Mesodermal cell (in vitro differentiated cells): ENCODE measurements at regions not wholly inside any gene's neighbourhood (a gene's known extent, or its start where the extent isn't known, plus 50 kb on each side); places are given as distances from the start of the nearest gene placed in this dataset.
"Not testable (repeated sequence)": the region's sequence is repeated elsewhere in the genome, so short reads cannot be mapped to it uniquely, and the experiment has no call there.

Experiments used
- H3K27ac ChIP-seq: 2 replicates; pipeline ENCODE4 v1.7.0; 2013; ENCODE audit warnings: mild to moderate bottlenecking, low read depth, low read length, moderate library complexity; ENCODE audit not compliant: severe bottlenecking
- H3K36me3 ChIP-seq: 2 replicates; pipeline ENCODE4 v1.7.1; 2013; ENCODE audit warnings: mild to moderate bottlenecking, low read length, moderate library complexity; ENCODE audit not compliant: control insufficient read depth, insufficient read depth
- H3K4me1 ChIP-seq: one replicate; pipeline ENCODE4 v1.7.1; 2013; ENCODE audit warnings: mild to moderate bottlenecking, low read length; ENCODE audit not compliant: insufficient read depth, control insufficient read depth, poor library complexity, severe bottlenecking
- H3K4me3 ChIP-seq: 2 replicates; pipeline ENCODE4 v1.7.0; 2013; ENCODE audit warnings: low read length, control low read depth, mild to moderate bottlenecking; ENCODE audit not compliant: insufficient read depth, poor library complexity, severe bottlenecking; ENCODE audit errors: extremely low read depth
- H3K9me3 ChIP-seq: 2 replicates; pipeline ENCODE4 v1.7.1; 2013; ENCODE audit warnings: mild to moderate bottlenecking, low read length, moderate library complexity; ENCODE audit not compliant: control insufficient read depth
- WGBS, 2 experiments: methylation state at CpG; one replicate each; pipeline ENCODE4 v1.1.5; 2013; ENCODE audit warnings: missing lambda C conversion rate in 2 of 2; ENCODE audit not compliant: insufficient coverage in 2 of 2; 5-methylcytosine and 5-hydroxymethylcytosine counted together

DNA sequence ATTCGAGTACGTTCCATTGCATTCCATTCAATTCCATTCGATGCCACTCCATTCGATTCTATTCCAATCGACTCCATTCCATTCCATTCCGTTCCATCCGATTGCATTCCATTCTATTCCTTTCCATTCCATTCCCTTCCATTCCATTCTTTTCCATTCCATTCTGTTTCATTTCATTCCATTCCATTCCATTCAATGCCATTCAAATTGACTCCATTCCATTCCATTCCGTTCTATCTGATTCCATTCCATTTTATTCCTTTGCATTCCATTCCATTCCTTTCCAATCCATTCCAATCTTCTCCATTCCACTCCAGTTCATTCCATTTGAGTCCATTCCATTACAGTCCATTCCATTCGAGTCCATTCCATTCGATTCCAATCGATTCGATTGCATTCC lies 2580.0 kb upstream of the TPTE start:
- H3K4me3 ChIP-seq, H3K36me3 ChIP-seq, H3K4me1 ChIP-seq, H3K27ac ChIP-seq: not testable (repeated sequence)
- WGBS, 2 experiments = 75 to 79% methylated on average over 12 of the region's 12 CpGs
- peaks cover 100% of the 10 kb centered on the region for H3K9me3 ChIP-seq

DNA sequence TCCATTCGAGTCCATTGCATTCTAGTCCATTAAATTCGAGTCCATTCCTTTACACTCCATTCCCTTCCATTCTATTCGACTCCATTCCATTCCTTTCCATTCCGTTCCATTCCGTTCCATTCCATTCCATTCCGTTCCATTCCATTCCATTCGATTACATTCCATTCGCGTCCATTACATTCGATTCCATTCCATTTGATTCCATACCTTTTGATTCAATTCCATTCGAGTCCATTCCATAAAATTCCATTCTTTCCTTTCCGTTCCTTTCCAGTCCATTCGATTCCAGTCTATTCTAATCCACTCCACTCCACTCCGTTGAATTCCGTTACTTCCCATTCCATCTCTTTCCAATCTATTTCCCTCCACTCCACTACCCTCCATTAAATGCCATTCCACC lies 2579.2 kb upstream of the TPTE start:
- H3K36me3 ChIP-seq, H3K27ac ChIP-seq, H3K4me1 ChIP-seq, H3K4me3 ChIP-seq: not testable (repeated sequence)
- H3K9me3 ChIP-seq = peaks cover 100% of the 10 kb centered on the region
- 73 to 74% methylated on average over 15 of the region's 15 CpGs for WGBS, 2 experiments

GRCh38 chr21:7943534-7943933 lies 2577.8 kb upstream of the TPTE start:
- not testable (repeated sequence) for H3K36me3 ChIP-seq, H3K4me1 ChIP-seq, H3K4me3 ChIP-seq, H3K27ac ChIP-seq
- 80 to 81% methylated on average over 8 of the region's 8 CpGs for WGBS, 2 experiments
- peaks cover 100% of the 10 kb centered on the region for H3K9me3 ChIP-seq

GRCh38 chr21:7947422-7947821 lies 2574.0 kb upstream of the TPTE start:
- no peaks in the 10 kb centered on the region for H3K36me3 ChIP-seq
- H3K4me3 ChIP-seq = no peak overlapping the region
- 53 to 55% methylated on average over 4 of the region's 4 CpGs for WGBS, 2 experiments
- H3K27ac ChIP-seq = no peak overlapping the region
- no peaks in the 10 kb centered on the region for H3K4me1 ChIP-seq
- peaks cover 100% of the 10 kb centered on the region for H3K9me3 ChIP-seq

- not testable (repeated sequence) for H3K4me3 ChIP-seq, H3K4me1 ChIP-seq, H3K36me3 ChIP-seq, H3K27ac ChIP-seq
- H3K9me3 ChIP-seq = peaks cover 100% of the 10 kb centered on the region
- 69 to 72% methylated on average over 7 of the region's 7 CpGs for WGBS, 2 experiments
Measured at GRCh38 chr21:7948727-7949126, 2572.7 kb upstream of the TPTE start.

GRCh38 chr21:7949882-7950281 lies 2571.5 kb upstream of the TPTE start:
- not testable (repeated sequence) for H3K36me3 ChIP-seq, H3K4me1 ChIP-seq, H3K27ac ChIP-seq, H3K4me3 ChIP-seq
- H3K9me3 ChIP-seq = peaks cover 99% of the 10 kb centered on the region
- WGBS, 2 experiments = 43 to 49% methylated on average over 6 of the region's 6 CpGs

GRCh38 chr21:7951854-7952519 lies 2569.4 kb upstream of the TPTE start:
- H3K4me3 ChIP-seq = no peak overlapping the region
- H3K9me3 ChIP-seq = peaks cover 99% of the 10 kb centered on the region
- no peaks in the 10 kb centered on the region for H3K36me3 ChIP-seq
- WGBS, 2 experiments = 63% methylated on average over 14 of the region's 14 CpGs
- H3K27ac ChIP-seq = no peak overlapping the region
- no peaks in the 10 kb centered on the region for H3K4me1 ChIP-seq

GRCh38 chr21:7952648-7953047 lies 2568.7 kb upstream of the TPTE start:
- Histone ChIP-seq H3K4me3 (no peak overlapping the region), H3K27ac (no peak overlapping the region), H3K36me3 (no peaks in the 10 kb centered on the region), H3K9me3 (peaks cover 99% of the 10 kb centered on the region), H3K4me1 (no peaks in the 10 kb centered on the region)
- 65 to 68% methylated on average over 12 of the region's 12 CpGs for WGBS, 2 experiments

- Histone ChIP-seq H3K4me3 (no peak overlapping the region), H3K9me3 (peaks cover 99% of the 10 kb centered on the region), H3K27ac (no peak overlapping the region), H3K4me1 (no peaks in the 10 kb centered on the region), H3K36me3 (no peaks in the 10 kb centered on the region)
- WGBS, 2 experiments = 56 to 61% methylated on average over 2 of the region's 2 CpGs
Measured at GRCh38 chr21:7953058-7953457, 2568.3 kb upstream of the TPTE start.

DNA sequence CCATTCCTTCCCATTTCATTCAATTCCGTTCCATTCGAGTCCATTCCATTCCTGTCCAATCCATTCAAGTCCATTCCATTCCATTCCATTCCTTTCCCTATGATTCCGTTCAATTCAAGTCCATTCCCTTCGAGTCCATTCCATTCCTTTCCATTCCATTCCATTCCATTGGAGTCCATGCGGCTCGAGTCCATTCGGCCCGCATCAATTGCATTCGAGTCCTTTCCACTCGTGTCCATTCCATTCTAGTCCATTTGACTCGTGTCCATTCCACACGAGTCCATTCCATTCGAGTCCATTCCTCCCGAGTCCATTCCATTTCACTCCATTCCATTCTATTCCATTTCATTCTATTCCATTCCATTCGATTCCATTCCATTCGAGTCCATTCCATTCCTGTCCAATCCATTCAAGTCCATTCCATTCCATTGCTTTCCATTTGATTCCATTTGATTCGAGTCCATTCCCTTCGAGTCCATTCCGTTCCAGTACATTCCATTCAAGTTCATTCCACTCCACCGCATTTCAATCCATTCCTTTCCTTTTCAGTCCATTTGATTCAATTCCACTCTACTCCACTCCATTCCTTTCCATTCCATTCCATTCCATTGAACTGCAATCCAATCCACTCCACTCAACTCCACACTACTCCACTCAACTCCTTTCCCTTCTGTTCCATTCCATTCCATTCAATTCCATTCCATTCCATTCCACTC lies 2565.9 kb upstream of the TPTE start:
- not testable (repeated sequence) for H3K27ac ChIP-seq, H3K36me3 ChIP-seq, H3K4me1 ChIP-seq, H3K4me3 ChIP-seq
- peaks cover 90% of the 10 kb centered on the region for H3K9me3 ChIP-seq
- WGBS, 2 experiments = 75 to 78% methylated on average over 20 of the region's 20 CpGs

- H3K36me3 ChIP-seq, H3K4me3 ChIP-seq, H3K27ac ChIP-seq, H3K4me1 ChIP-seq: not testable (repeated sequence)
- peaks cover 90% of the 10 kb centered on the region for H3K9me3 ChIP-seq
- 43 to 52% methylated on average over 2 of the region's 2 CpGs for WGBS, 2 experiments
Measured at GRCh38 chr21:7956074-7956452, 2565.3 kb upstream of the TPTE start.
